ENCODE measurements at regions not wholly inside any gene's neighbourhood (a gene's known extent, or its start where the extent isn't known, plus 50 kb on each side); places are given as distances from the start of the nearest gene placed in this dataset.

DNA sequence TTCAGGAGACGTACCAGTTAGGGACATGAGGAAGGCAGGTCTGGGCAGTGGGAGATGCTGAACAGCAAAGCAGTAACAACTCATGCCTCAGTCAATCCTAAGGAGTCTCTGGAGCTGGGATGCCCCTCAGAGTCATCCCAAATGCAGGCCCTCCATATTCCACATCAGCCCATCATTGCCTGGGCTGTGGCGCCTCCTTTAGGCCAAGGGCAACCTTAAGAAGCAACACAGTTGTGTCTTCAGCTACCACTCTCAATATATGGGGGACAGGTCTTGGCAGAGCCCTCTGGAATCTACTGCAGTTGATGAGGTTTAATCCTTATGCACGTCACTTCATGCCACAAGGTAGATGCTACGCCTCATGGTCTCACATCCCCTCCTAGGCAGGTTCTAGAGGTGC, 682.0 kb upstream of the RAB6C start:
- no peak for DNase-seq

DNA sequence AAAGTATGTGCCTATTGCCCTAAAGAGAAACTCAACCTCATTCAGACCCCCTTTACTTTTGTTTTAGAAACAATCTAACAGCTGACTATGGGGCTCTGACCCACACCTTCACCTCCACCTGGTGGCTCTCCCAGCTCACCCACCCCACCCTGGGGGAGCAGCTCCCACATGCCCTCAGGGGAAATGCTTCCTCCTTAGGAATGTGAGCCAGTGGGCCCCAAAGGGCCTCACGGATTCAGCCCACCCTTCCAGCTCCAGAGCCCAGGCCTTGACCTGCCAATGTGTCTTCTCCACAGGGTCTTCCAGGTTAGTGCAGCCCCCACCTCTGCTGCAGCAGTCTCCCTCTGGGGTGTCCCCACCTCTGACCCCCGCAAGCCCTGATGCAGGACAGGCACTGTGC, 680.1 kb upstream of the RAB6C start:
- DNase-seq = no peak

DNA sequence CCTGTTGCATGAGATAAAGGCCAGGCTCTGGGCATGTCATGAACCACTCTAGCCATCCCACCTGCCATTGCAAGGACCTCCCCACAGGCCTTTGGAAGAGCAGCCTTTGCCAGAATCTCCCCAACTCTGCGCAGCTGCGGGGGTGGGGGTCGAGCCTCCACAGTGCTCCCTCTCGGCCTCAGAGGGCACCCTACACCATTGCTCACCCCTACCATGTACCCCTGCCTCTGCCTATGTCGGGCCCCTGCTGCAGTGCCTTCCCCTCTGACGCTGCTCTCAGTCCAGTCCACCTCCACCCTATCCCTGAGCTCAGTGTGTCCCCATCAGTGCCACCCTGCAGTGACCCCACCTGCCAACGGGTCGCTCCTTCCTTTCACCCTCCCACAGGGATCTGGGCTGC, 679.7 kb upstream of the RAB6C start:
- DNase-seq = no peak

DNA sequence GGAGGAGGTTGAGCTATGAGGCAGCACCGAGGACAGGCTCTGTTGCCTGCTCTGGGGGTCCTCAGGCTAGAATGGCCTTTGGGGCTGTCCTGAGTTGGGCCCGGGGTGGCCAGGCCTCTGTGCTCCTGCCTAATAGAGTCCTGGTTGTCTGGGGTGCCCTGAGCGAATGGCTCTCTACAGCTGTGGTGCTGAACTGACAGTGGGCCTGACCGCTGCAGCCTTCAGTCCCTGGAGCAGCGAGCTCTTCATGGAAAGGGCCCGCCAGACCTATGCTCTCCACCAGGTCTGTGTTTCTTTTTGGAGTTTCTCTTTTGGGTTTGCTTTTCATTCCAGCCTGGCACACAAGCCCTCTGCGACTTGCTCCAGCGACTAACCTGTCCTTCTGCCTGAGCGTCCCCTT, 679.0 kb upstream of the RAB6C start:
- no peak for DNase-seq

DNA sequence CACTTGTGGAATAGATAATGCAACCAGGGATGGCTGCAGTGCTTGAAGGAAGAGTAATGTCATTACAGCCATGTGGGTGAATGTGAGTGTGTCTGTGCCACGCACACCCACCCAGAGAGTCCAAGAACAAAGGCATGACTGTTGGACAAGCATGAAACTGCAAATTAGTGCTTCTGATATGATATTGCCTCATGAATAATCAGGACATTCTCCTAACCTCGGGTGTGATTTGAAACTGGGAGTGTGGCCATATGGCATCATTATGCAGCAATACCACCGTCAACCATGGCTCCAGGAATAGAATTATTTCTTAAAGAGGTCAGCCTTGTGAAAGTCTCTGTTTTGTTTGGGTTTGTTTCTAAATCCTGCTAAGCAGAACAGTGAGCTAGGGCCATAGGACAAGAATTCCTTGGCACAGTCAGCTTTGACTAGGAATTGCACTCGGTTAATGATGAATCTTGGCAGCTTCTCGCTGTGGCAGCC, 678.0 kb upstream of the RAB6C start:
- DNase-seq = no peak

DNA sequence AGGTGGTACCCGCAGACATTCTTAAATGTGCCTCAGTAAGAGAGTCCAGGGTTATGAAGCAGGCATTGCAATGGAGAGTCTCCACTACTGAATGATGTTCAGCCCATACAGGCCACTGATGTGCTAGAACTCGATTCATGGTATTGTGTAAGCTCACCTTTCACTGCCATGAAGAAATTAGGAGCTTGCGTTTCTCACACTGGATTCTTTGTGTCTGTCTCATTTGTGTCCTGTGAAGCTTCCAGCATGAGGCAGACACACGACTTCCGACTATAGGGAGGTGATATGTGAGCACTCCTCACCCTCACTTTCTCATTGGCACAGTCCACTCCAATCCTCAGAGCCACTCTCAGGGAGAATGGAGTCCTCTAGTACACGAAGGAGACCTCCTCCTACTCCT, 677.4 kb upstream of the RAB6C start:
- no peak for DNase-seq

DNA sequence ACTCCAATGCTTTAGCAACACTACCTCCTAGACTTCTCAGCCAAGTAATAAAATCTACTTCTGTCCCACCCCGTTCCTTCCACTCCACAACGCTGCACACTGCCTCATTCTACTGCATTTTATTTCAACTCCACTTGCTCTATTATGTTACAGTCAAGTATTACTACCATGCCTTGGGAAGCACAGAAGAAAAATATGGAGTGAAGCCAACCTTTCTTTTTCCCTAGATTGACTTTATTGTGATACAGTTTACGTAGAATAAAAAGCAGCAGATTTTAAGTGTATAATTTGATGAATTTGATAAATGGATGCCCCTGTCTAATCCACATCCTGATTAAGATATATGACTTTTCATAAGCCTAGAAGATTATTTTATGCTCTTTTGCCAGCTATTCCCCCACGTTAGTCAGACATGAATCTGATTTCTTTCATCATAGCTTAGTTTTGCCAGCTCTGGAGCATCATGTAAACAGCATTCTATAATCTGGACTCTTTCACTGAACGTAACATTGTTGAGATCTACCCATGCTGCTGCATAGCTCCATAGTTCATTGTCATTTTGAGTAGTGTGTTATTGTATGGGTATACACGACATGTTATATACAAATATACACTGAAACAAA, 676.8 kb upstream of the RAB6C start:
- no peak for DNase-seq

DNA sequence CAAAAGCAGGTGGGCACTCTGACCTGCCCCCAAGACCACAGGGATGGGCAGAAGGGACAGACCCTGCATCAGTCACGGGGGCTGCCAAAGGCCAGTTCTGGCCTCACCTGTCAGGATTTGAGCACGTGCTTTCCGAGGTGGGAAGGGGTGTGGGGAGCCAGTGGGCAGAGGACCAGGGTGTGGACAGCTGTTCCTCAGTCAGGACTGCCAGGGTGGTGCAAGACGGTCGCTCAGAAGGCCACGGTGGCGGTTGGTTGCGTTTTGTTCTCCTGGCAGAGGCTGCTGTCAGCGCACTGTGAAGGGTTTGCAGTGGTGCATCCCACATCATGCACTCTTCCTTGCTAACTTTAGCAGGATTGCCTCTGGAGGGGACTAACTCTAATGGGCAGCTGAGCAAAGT, 665.3 kb upstream of the RAB6C start:
- no peak for DNase-seq

DNA sequence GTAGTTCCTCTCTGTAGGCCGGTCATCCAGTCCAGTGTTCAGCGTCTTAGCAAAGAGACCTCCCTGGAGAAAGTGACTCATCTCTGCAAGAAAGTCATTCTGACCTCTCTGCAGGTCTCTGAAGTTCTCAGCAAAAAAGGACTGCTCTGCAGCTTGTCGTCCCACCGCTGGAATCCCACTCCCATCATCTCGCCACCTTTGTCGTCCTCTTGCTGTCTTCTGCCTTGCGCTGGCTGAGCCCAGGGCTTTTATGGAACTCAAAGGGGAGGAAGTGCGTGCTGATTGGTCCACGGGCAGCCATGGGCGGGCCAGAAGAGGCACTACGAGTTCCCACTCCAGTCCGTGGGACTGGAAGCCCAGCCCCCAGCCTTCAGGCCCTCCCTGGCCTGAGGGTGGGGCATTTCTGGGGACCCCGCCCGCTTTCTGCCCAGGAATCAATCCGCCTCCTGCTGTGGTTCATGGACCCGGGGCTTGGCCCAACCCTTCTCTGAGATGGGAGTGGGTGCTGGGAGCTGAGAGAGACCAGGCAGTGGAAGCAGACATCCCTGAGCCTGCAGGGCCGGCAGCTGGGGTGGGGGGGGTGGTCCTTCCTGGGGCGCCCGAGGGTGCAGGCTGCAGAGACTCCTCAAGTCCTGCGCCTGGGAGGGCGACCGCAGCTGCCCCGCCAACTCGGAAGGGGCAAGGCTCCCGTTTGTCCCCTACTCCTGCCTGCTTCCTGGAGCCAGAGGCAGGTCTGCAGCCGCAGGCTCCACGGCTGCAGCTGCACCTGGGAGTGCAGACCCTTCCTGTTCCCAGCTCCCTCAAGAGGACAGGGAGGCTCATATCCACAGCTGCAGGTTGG, 660.7 kb upstream of the RAB6C start:
- no peak for DNase-seq

DNA sequence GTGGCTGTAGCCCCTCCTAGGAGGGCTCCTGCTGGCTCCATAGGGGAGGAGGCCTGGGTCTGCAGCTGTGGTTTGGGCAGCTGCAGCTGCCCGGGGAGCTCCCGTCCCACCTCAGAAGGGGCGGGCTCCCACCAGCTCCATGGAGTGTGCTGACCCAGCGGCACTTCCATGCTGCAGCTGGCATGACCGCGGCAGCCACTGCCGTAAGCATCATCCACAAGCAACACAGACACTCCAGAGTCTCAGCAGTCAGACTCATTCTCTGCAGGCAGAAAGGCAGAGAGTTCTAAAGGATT, 660.1 kb upstream of the RAB6C start:
- no peak for DNase-seq

DNA sequence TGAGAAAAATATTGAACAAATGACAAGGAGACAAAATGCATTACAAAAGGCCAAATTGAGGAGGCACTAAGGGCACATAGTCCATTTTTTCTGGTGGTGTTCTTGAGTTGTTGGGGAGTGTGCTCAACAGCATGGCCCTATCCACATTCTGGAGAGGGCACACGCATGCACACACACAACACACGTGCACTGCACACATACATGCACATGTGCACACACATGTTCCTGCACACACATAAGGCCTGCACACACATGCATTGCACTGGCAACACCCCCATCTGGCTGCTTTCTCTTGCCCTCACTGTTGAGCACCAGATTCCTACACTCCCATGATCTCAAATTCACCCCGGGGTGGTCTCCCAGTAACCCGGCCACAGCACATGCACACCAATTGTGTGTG, 659.2 kb upstream of the RAB6C start:
- no peak for DNase-seq

DNA sequence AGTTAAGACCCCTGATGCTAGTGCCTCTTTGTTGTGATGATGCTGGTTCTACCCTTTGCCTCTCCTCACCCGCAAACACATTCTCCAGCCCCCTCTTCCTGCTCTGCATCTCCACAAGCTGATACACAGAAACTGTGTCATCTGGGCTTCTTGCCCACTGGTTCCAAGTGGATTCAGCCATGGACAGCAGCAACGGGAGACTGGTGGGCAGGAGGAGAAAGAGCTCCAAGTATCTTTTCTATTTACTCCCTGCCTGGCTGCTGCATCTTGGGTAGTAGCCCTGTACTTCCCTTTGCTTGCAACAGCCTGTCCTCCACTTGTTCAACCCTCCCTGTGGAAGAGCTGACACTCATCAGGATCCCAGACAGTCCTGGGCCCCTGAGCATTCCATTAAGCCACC, 655.1 kb upstream of the RAB6C start:
- DNase-seq = no peak

DNA sequence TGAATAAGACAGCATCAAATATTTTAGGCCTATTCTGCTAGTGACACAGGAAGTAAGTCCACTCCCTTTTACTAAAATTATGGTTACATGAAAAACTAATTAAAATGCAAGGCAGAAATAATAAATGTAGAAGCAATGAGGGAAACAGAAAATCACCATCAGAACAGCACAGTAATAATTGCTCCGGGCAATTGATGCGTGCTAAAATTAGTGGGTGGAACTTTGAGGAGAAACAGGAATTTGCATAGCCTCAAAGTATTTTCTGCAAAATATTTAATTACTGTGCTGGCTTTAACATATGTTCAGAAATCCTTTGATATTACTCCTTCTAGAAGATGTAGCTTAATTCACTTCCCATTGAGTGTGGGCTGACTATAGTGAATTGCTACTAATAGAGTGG, 654.3 kb upstream of the RAB6C start:
- DNase-seq = no peak

DNA sequence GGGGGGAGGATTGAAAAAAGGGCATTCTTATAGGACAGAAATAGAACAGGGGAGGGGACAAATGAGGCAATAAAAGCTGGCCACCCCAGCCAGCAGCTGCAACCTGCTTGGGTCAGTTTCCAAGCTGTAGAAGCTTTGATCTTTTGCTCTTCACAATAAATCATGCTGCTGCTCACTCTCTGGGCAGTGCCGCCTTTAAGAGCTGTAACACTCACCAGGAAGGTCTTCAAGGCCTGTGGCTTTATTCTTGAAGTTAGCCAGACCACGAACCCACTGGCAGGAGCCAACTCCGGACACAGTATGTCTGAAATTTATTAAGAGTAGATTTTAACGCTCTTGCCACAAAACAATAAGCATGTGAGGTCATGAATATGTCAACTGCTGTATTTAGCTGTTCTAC, 649.9 kb upstream of the RAB6C start:
- no peak for DNase-seq

DNA sequence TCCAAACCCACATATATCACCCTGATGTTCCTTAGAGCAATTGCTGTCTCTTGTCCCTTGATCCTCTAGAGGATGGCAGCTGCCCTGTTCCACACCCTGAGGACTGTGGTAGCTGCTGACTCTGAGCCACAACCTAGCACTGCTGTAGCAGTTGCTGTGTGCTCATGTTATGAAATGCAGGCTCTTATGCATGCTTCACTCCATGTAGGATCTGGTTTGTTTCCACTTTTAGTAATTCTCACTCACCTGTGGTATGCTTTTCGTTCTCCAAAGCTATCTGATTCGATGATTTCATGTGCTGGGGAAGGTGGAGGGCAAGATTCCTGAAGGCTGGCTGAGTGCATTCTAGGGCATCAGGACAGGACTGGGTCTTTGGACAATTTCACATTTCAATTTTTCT, 649.0 kb upstream of the RAB6C start:
- DNase-seq = no peak

DNA sequence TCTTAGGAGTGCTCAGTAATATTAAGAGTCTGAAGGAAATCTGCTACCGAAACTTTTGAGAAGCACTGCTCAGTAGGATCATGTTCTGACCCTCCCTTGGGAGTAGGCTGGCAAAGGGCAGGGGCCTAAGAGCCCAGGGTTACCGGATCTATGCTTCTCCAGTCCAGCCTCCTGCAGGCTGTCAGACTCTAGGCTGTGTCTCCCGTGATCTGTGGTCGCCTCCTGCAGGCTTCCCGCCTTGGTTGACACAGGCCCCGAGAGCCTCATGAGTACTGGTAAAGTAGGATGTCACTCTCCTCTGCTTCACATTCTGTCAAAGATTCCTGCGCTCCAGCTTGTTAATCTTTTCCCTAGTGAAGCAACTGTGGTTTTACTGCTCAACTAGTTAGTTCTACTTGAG, 647.8 kb upstream of the RAB6C start:
- DNase-seq = no peak

DNA sequence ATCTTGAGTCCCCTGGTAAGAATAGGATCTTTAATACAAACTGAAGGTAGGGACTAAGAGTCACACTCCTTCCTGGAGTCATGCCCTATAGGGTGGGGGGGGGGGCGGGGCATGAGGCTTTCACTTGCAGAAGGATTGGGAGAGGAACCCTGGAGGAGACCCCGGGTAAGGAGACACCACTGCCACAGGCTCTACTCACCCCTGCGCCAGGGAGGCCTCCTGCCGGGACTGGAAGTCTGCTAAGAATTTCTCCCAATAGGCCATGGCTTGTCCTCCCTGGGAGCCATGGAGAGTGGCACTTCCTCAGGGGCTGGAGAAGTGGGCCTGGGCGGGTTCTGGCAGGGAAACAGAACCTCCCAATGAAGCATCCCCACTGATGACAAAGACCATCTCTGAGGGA, 645.3 kb upstream of the RAB6C start:
- no peak for DNase-seq

DNA sequence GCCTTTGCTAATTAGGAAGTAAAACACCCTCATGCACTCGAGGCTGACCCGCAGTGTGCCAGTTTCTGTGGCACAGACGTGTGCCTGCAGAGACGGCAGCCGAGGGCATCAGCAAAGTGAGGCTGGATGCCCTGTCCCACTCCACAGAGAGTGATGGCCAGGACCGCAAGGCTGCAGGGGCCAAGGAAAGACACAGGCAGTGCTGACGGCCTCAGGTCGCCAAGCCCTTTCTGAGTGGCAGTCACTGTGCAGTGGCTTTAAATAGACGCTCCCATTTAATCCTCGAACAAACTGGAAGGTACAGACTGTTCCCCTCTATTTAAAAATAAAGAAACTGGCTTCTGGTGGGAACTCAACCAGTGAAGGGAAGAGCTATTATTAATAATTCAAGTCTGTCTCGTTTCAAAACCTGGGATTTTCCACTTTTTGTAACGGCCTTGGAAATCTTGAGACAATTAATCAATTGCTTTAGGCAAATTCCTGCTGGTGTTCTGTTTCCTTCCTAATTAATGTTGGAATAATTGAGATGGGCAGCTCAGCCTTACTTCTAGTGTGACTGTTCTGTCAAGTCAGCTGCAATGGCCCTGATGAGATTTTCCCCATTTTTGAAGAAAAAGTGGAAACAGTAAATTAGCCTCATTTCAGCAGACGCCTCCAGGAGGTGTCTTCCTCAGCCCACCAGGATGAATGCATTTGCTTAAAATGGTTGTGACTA, 644.6 kb upstream of the RAB6C start:
- no peak for DNase-seq

DNA sequence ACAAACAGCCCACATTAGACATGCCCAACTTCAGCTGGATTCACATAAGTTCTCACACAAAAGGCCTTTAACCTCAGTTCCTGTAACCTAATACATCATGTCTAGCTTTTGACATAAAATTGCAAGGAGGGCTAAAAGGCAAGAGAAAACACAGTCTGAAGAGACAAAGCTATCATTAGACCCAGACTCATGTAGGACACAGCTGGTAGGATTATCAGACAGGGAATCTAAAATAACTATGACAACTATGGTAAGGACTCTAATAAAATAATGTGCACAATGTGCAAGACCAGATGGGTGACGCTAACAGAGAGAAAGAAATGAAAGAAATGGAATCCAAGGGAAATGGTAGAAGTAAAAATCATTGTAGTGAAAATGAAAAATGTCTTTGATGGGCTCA, 643.2 kb upstream of the RAB6C start:
- DNase-seq = no peak

DNA sequence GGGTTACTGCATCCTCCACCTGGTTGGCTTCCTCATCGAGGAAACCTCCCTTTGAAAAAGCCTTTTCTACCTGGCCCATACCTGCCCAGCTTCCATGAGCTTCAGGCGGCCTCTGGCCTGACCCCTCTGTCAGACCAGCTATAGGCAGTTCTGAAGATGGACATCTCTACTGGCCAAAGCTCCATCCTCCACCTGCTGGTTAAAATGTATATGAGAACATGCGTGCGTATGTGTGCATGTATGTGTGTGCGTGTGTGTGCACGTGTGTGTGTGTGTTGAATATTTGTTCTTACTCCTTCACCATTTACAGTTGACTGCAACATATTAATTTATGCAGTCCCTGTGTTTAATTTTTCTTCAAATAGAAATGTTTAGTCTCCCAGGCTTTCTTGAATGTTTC, 642.4 kb upstream of the RAB6C start:
- no peak for DNase-seq

DNA sequence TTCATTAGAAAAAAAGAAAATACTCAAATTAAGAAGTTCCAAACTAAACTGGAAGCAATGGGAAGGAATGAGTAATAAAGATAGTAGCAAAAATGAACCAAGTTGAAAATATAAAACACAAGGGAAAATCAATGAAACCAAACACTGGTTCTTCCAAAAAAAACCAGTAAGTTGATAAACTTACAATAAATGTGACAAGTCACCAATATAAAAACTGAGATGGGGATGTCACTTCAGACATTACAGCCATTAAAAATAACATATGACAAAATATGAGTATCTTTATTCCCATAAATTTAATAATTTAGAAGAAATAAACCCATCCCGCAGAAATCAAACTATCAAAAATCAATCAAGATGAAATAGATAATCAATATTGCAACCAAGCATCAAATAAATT, 633.9 kb upstream of the RAB6C start:
- no peak for DNase-seq

DNA sequence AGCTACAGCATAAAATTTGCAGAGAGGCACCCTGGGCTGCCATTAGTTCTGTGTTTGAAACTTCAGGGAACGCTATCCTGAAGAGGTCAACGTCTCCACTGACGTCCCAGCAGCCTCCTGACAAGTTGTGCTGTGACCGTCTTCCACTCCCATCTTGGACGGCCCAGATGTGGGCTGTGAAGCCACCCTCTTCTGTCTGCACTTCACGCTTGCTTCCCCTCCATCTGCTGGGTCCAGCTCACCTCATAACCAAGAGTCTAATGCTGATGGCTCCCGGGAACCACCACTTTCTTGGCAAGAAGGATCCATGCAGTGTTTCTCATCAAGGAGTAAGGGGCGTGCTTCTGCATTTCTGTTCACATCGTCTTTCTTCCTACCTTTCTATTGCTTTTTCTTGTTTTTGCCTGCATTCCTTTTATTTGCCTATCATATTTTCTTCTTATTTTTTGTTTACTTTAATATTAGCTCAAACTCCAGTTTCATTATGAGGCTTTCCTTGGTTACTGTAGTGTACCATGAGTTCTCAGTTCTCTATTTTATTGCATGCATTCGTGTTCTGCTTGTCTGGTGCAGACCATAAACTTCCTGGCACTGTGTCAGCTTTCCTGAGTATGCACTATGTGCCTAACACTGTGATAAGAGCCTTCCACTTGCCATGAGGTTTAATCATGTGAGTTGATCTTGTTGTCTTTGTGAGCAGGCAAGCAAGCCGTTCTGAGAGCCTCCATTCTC, 631.8 kb upstream of the RAB6C start:
- no peak for DNase-seq

DNA sequence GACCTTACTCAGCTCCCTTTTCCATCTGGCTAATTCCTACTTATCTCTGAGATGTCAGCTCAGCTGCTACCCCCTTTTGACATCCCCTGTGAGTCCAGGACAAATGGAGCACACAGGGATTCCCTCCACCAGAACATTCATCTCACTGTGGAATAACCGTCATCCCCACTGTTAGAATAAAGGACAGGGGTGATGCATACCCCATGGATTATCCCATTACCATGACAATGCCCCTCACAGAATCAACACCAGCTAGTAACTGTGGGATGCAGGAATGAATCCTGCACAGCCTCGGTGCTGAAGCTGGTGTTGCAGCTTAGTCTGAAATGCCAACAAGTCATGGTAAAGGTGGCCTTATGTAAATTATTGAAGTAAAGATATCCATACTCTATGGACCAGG, 624.8 kb upstream of the RAB6C start:
- no peak for DNase-seq

DNA sequence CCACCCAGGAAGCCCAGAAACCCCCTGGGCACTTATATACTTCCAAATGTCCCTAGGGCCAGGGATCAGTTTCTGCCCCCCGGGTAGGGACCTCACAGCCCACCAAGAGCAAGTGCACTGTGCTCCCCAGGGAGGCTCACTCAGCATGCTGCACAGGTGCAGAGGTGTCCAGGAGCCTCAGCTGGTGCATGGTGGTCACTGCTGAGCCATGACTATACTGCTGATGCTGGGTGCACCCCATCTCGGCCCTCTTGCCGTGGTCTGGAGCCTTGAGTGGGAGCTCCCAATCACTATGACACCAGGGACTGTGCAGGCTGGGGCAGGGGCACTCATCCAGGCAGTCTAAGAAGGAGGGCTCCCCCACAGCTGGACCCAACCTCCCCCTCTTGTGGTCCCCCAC, 617.8 kb upstream of the RAB6C start:
- DNase-seq = no peak

Data from EL (cell line).